Esophagus muscularis mucosa (tissue), 4 donors: ENCODE measurements at regions not wholly inside any gene's neighbourhood (a gene's known extent, or its start where the extent isn't known, plus 50 kb on each side); places are given as distances from the start of the nearest gene placed in this dataset.

Source experiments
- DNase-seq: peaks from one replicate; pipeline ENCODE4 v3.0.0-alpha.2; 2017; ENCODE audit errors: extremely low spot score
- H3K27ac ChIP-seq, 4 donors: fragments of 200-600 bp; sonication (generic); replicated peaks in 1 of 4; 1 replicate in 3 of 4; 2 replicates in 1 of 4; pipeline ENCODE4 v1.5.1; 2016 to 2019; ENCODE audit warnings: mild to moderate bottlenecking in 1 of 4
- H3K27me3 ChIP-seq, 4 donors: fragments of 200-600 bp; sonication (generic); one replicate each; pipeline versions ENCODE4 v1.5.1 to v1.6.0; 2016 to 2019
- H3K36me3 ChIP-seq, 4 donors: fragments of 200-600 bp; sonication (generic); one replicate each; pipeline ENCODE4 v1.5.1; 2016 to 2019
- H3K4me1 ChIP-seq, 4 donors: fragments of 200-600 bp; sonication (generic); one replicate each; pipeline ENCODE4 v1.5.1; 2016 to 2019
- H3K4me3 ChIP-seq, 4 donors: fragments of 200-600 bp; sonication (generic); 1 replicate in 2 of 4; 2 replicates in 2 of 4; pipeline ENCODE4 v1.5.1; 2016 to 2019; ENCODE audit warnings: mild to moderate bottlenecking in 4 of 4, moderate library complexity in 1 of 4
- H3K9me3 ChIP-seq, 4 donors: fragments of 200-600 bp; sonication (generic); 1 replicate in 3 of 4; 2 replicates in 1 of 4; pipeline ENCODE4 v1.5.1; 2016 to 2019
- CTCF ChIP-seq, 3 experiments: fragments of 200-600 bp in 2 of 3; fragments of 450-650 bp in 1 of 3; sonication (generic) in 2 of 3; IDR thresholded peaks; one replicate each; pipeline ENCODE4 v1.5.1; 2017 to 2019; ENCODE audit warnings: antibody characterized with exemption in 3 of 3, mild to moderate bottlenecking in 2 of 3, moderate library complexity in 1 of 3
- EP300 ChIP-seq: sonication (generic); formaldehyde crosslinking; IDR thresholded peaks from one replicate; pipeline ENCODE4 v1.6.1; 2017; ENCODE audit warnings: antibody characterized with exemption
- POLR2A ChIP-seq: fragments of 450-650 bp; IDR thresholded peaks from one replicate; pipeline ENCODE4 v1.6.1; 2017; ENCODE audit warnings: antibody characterized with exemption, moderate library complexity, mild to moderate bottlenecking, low read depth
- POLR2AphosphoS5 ChIP-seq, 2 donors: sonication (generic); formaldehyde crosslinking; IDR thresholded peaks; one replicate each; pipeline ENCODE4 v1.6.1; 2017; ENCODE audit warnings: antibody characterized with exemption in 2 of 2
- WGBS: methylation state at CpG from one replicate; pipeline ENCODE4 v1.1.5; 2018; 5-methylcytosine and 5-hydroxymethylcytosine counted together
- intact Hi-C: fragments of 100-400 bp; cut with DNase I; formaldehyde crosslinking; loops from one replicate; pipeline ENCODE4 v1.15.1; 2023

GRCh38 chr1:218494449-218494852, 149.3 kb downstream of the TGFB2 start:
- Histone ChIP-seq H3K9me3 (no peaks in the 10 kb centered on the region), H3K27ac (peak overlapping the region in 2 of 4 donors; percentile 1 to 19), H3K27me3 (no peaks in the 10 kb centered on the region), H3K36me3 (no peaks in the 10 kb centered on the region), H3K4me1 (peaks cover 3 to 40% (median 26%) of the 10 kb centered on the region in 4 donors), H3K4me3 (no peak overlapping the region)
- intact Hi-C loops = loop anchor here (10.0 kb wide), 1 partner anchor 150 kb away; the partner anchor contains the start of gene TGFB2
- DNase-seq = no peak
- TF ChIP-seq POLR2A (no peak), EP300 (no peak), CTCF (IDR thresholded peaks at IDR 0.05) (no peak), POLR2AphosphoS5 (IDR thresholded peaks at IDR 0.05) (no peak)
- WGBS = 58% methylated on average over 2 of the region's 2 CpGs

DNA sequence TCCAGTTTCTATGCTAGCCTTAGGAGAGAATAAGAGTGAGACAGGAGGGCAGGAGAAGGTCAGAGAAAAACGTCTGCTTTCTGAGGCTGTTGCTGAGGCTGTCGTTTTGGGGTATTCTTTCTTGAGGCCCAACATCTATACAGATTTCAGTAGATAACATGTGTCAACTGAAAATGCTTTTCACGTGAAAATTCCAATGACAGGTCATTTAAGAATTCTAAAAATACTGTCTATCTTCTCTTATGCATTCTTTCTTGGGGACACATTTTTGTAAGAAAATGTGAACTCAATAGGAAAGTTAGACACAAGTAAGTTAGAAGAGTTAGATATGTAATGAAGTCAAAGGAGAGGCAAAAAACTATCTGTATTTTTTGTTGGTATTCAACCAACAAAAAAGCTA, 150.8 kb downstream of the TGFB2 start:
- intact Hi-C loops = loop anchor here (10.0 kb wide), 1 partner anchor 151 kb away; the partner anchor contains the start of gene TGFB2
- H3K27me3 ChIP-seq = no peaks in the 10 kb centered on the region
- no peaks in the 10 kb centered on the region for H3K36me3 ChIP-seq
- 86% methylated on average over 3 of the region's 3 CpGs for WGBS
- H3K4me3 ChIP-seq = no peak overlapping the region
- no peak for TF ChIP-seq POLR2A
- no peak for TF ChIP-seq POLR2AphosphoS5 (IDR thresholded peaks at IDR 0.05)
- no peak for DNase-seq
- no peaks in the 10 kb centered on the region for H3K9me3 ChIP-seq
- peak overlapping the region in 2 of 4 donors; percentile 8 to 14 for H3K27ac ChIP-seq
- H3K4me1 ChIP-seq = peaks cover 10 to 54% (median 33%) of the 10 kb centered on the region in 4 donors

- Histone ChIP-seq H3K4me1 (peaks cover 10 to 59% (median 35%) of the 10 kb centered on the region in 4 donors), H3K4me3 (no peak overlapping the region), H3K36me3 (no peaks in the 10 kb centered on the region), H3K27me3 (no peaks in the 10 kb centered on the region), H3K27ac (peak overlapping the region in 3 of 4 donors; percentile 6 to 29 (median 7)), H3K9me3 (no peaks in the 10 kb centered on the region)
- peak; percentile 33 to 77 for TF ChIP-seq POLR2AphosphoS5 (IDR thresholded peaks at IDR 0.05)
- no peak for TF ChIP-seq POLR2A
- WGBS = 28% methylated on average over 2 of the region's 2 CpGs
- intact Hi-C loops = loop anchor here (10.0 kb wide), 1 partner anchor 152 kb away; the partner anchor contains the start of gene TGFB2
- no peak for DNase-seq
Observed at GRCh38 chr1:218496561-218496960, 151.4 kb downstream of the TGFB2 start.

DNA sequence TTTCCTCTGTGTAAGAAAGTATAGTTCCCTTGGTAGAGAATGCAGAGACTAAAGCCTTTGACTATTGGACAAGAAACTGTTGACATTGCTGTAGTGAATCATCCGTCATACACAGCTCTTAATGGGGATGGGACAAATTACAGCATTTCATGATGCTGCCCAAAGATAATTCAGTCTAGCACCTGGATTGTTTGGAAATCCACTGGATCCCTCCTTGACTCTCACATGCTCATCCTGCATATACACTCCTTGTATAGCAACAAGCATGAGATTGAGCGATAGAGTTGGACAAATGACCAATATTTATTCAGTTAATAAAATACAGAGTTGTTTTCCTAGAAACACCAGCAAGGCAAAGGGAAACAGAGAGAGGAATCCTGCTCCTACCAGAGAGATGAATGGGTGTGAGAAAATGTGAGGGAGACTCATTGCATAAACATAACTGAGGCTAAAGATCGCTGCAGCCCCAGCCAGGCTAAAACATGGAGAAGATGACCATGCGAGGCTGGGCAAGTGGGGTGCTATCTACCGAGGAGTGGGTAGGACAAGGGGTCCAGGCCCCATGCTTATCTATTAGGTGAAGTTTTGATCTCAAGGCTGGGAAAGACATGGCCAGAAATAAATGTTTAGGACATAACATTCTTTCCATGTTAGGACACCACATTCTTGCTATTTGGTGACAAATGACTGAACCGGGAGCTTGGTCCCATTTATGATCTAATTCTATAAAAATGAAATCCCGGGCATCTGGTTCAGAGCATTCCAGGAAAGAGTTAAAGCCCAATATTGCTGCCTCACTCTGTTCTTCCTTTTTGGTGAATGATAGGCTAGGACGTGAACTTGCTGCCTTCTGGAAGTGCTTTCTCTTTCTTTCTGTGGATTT, 153.2 kb downstream of the TGFB2 start:
- no peak for DNase-seq
- no peaks in the 10 kb centered on the region for H3K27me3 ChIP-seq
- no peaks in the 10 kb centered on the region for H3K9me3 ChIP-seq
- H3K4me1 ChIP-seq = peaks cover 10 to 59% (median 35%) of the 10 kb centered on the region in 4 donors
- 38% methylated on average over 8 of the region's 8 CpGs for WGBS
- H3K36me3 ChIP-seq = no peaks in the 10 kb centered on the region
- TF ChIP-seq EP300 = no peak
- TF ChIP-seq POLR2A = no peak
- TF ChIP-seq POLR2AphosphoS5 (IDR thresholded peaks at IDR 0.05) = no peak
- no peak for TF ChIP-seq CTCF (IDR thresholded peaks at IDR 0.05)
- peak overlapping the region; percentile 70 to 78 (median 74) for H3K27ac ChIP-seq
- intact Hi-C loops = loop anchor here (10.0 kb wide), 1 partner anchor 153 kb away; the partner anchor contains the start of gene TGFB2
- H3K4me3 ChIP-seq = peak overlapping the region; percentile 39 to 49 (median 48)

DNA sequence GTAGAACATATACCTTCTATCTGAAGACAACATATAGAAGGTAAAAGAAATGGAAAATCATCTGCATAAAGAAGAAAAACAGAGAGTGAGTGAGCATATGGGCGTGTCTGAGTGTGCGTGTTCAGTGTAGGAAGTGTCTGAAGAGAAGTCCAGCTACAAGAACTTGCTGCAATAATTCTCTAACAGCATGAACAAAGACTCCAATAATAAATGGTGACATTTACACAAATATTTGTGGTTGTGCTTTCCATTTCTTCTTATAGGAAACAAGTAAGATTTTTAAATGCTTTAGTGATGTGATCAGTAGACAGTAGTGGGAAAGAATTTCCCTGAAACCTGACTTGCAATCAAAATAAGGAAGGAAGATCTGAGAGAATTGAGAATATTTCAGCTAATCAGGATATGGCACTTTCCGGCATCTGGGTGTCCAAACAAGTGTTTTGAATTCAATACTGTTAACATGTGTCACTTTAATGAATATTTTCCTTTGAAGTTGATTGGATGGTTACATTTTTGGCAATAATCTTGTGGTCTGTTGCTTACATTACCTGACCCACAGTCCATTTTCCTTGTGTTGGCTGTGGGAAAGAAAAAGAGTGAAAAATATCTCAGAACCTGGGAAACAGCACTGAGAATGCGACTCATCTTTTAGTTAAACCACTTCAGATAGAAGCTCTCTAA, 154.0 kb downstream of the TGFB2 start:
- no peak for DNase-seq
- peak overlapping the region; percentile 70 to 78 (median 74) for H3K27ac ChIP-seq
- H3K4me1 ChIP-seq = peaks cover 10 to 57% (median 34%) of the 10 kb centered on the region in 4 donors
- intact Hi-C loops = loop anchor here (10.0 kb wide), 1 partner anchor 154 kb away; the partner anchor contains the start of gene TGFB2
- 19% methylated on average over 4 of the region's 4 CpGs for WGBS
- no peaks in the 10 kb centered on the region for H3K36me3 ChIP-seq
- peak overlapping the region; percentile 39 to 49 (median 48) for H3K4me3 ChIP-seq
- H3K27me3 ChIP-seq = no peaks in the 10 kb centered on the region
- H3K9me3 ChIP-seq = no peaks in the 10 kb centered on the region
- TF ChIP-seq POLR2AphosphoS5 (IDR thresholded peaks at IDR 0.05) = peak in 1 of 2 donors; percentile 4
- TF ChIP-seq POLR2A = no peak
- TF ChIP-seq EP300 = no peak
